DOHH2 (cell line): ENCODE measurements at regions not wholly inside any gene's neighbourhood (a gene's known extent, or its start where the extent isn't known, plus 50 kb on each side); places are given as distances from the start of the nearest gene placed in this dataset.

Experiments used
- CTCF ChIP-seq: fragments of 200-600 bp; sonication (generic); IDR thresholded peaks from one replicate; pipeline ENCODE4 v1.5.1; 2014; ENCODE audit warnings: antibody characterized with exemption, mild to moderate bottlenecking, low read depth, low read length; ENCODE audit not compliant: poor library complexity, severe bottlenecking
- EZH2phosphoT487 ChIP-seq: fragments of 200-600 bp; sonication (generic); IDR thresholded peaks from 2 replicates; pipeline ENCODE4 v1.6.1; 2017; ENCODE audit warnings: borderline replicate concordance, mild to moderate bottlenecking, antibody characterized with exemption, low read length, moderate library complexity, mixed read lengths

- TF ChIP-seq CTCF (no peak), EZH2phosphoT487 (no peak)
Measured at GRCh38 chr5:56703952-56704351, 111.4 kb upstream of the MAP3K1 start.
